ENCODE measurements at regions not wholly inside any gene's neighbourhood (a gene's known extent, or its start where the extent isn't known, plus 50 kb on each side); places are given as distances from the start of the nearest gene placed in this dataset.

- TF ChIP-seq CREB1 (IDR thresholded peaks at IDR 0.05; ENCODE audit: low read depth) (no peak), NFIC (IDR thresholded peaks at IDR 0.05) (no peak), EP300 (IDR thresholded peaks at IDR 0.05; ENCODE audit: borderline replicate concordance) (no peak), YY1 (IDR thresholded peaks at IDR 0.05; ENCODE audit: low read depth) (no peak), REST (IDR thresholded peaks at IDR 0.05; ENCODE audit: low read depth) (no peak), TAF1 (IDR thresholded peaks at IDR 0.05; ENCODE audit: low read depth) (no peak), FOXM1 (IDR thresholded peaks at IDR 0.05; ENCODE audit: borderline replicate concordance, low read depth) (no peak), EGR1 (IDR thresholded peaks at IDR 0.05) (no peak), TEAD4 (IDR thresholded peaks at IDR 0.05) (no peak), CEBPB (IDR thresholded peaks at IDR 0.05) (no peak)
- TF ChIP-seq, protein P1, sequence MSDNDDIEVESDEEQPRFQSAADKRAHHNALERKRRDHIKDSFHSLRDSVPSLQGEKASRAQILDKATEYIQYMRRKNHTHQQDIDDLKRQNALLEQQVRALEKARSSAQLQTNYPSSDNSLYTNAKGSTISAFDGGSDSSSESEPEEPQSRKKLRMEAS (IDR thresholded peaks at IDR 0.05) = no peak
Observed at GRCh38 chrX:75609406-75609805, 86.6 kb upstream of the ZDHHC15 start.

- TF ChIP-seq RAD21 (IDR thresholded peaks at IDR 0.05; ENCODE audit: low read depth) = peak; percentile 60
- TF ChIP-seq ZBTB7A (IDR thresholded peaks at IDR 0.05; ENCODE audit: low read depth) = no peak
- TF ChIP-seq TAF1 (IDR thresholded peaks at IDR 0.05; ENCODE audit: low read depth) = no peak
- TF ChIP-seq, protein P1 (IDR thresholded peaks at IDR 0.05) = no peak
- TF ChIP-seq YY1 (IDR thresholded peaks at IDR 0.05; ENCODE audit: low read depth) = no peak
Observed at GRCh38 chrX:75603833-75604232, 81.0 kb upstream of the ZDHHC15 start.

DNA sequence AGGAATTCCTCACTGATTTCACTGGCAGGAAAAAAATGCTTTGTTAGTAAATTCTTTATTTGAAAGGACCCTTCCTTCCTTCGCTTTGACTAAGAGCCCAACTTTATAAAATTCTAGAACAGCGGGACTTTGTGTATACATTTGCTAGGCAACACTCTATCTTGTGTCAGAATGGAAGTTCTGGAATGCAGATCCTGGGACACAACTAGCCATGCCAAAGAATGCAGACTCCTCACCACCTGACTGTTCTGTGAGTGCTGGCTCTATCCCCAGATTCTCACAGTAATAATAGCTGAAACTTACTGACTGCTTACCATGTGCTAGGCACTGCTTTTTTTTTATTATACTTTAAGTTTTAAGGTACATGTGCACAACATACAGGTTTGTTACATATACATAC is 73.3 kb upstream of the ZDHHC15 start:
- TF ChIP-seq CREB1 (IDR thresholded peaks at IDR 0.05; ENCODE audit: low read depth) (no peak), TAF1 (IDR thresholded peaks at IDR 0.05; ENCODE audit: low read depth) (no peak), YY1 (IDR thresholded peaks at IDR 0.05; ENCODE audit: low read depth) (no peak), FOXM1 (IDR thresholded peaks at IDR 0.05; ENCODE audit: borderline replicate concordance, low read depth) (no peak), ZBTB7A (IDR thresholded peaks at IDR 0.05; ENCODE audit: low read depth) (no peak), RAD21 (IDR thresholded peaks at IDR 0.05; ENCODE audit: low read depth) (no peak), NFIC (IDR thresholded peaks at IDR 0.05) (no peak), EGR1 (IDR thresholded peaks at IDR 0.05) (no peak), TCF12 (IDR thresholded peaks at IDR 0.05; ENCODE audit: low read depth) (no peak), REST (IDR thresholded peaks at IDR 0.05; ENCODE audit: low read depth) (no peak), USF1 (IDR thresholded peaks at IDR 0.05) (no peak), CEBPB (IDR thresholded peaks at IDR 0.05) (no peak), EP300 (IDR thresholded peaks at IDR 0.05; ENCODE audit: borderline replicate concordance) (no peak), TEAD4 (IDR thresholded peaks at IDR 0.05) (no peak)
- TF ChIP-seq, protein P1 (IDR thresholded peaks at IDR 0.05) = no peak

DNA sequence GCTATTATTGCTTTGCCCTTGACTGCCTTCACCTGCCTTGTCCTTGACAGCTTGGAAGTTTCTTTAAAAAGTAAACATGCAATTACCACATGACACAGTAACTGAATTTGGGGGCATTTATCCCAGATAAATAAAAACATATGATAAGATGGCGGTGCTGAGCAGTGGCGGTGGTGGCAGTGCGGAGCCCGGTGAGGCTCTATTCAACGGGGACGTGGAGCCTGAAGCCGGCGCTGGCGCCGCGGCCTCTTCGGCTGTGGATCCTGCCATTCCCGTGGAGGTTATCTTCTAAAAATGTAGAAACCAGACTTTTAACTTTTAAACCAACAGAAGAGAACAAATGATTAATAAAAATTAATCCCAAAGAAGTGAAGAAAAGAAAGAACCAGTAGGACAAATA is 59.7 kb upstream of the ZDHHC15 start:
- TF ChIP-seq TAF1 (IDR thresholded peaks at IDR 0.05; ENCODE audit: low read depth) (no peak), NFIC (IDR thresholded peaks at IDR 0.05) (no peak)

All from Ishikawa (cell line).